Activated B cell treated with CpG ODN at 0.5 μM for 24 hours (primary cell): ENCODE measurements at regions not wholly inside any gene's neighbourhood (a gene's known extent, or its start where the extent isn't known, plus 50 kb on each side); places are given as distances from the start of the nearest gene placed in this dataset.

Source experiments
- ATAC-seq: fragments of 200-7000 bp; cut with Tn5 transposase; one replicate; pipeline ENCODE4 v1.10.0; 2021; ENCODE audit warnings: low read depth, mild to moderate bottlenecking, moderate library complexity
- CTCF ChIA-PET: fragments of 350-600 bp; sonication (Branson Sonifier 250); formaldehyde crosslinking; loops from one replicate; lab custom pipeline; 2021; ENCODE audit warnings: antibody characterized with exemption; lab: Charles Lee
- POLR2A ChIA-PET: fragments of 350-600 bp; sonication (Branson Sonifier 250); formaldehyde crosslinking; loops from one replicate; lab custom pipeline; 2021; ENCODE audit warnings: antibody characterized with exemption; lab: Charles Lee
- DNase-seq: peaks from one replicate; pipeline ENCODE4 v3.0.0; 2022
- H3K27ac Mint-ChIP-seq: one replicate; pipeline ENCODE4 v1.8.0; 2020; ENCODE audit warnings: mixed read lengths
- H3K27me3 Mint-ChIP-seq: one replicate; pipeline ENCODE4 v1.8.0; 2021; ENCODE audit warnings: mixed read lengths
- H3K36me3 Mint-ChIP-seq: one replicate; pipeline ENCODE4 v1.8.0; 2021; ENCODE audit warnings: low read depth, mixed read lengths
- H3K4me1 Mint-ChIP-seq: one replicate; pipeline ENCODE4 v1.8.0; 2021; ENCODE audit warnings: mixed read lengths
- H3K4me3 Mint-ChIP-seq: one replicate; pipeline ENCODE4 v1.8.0; 2020; ENCODE audit warnings: mild to moderate bottlenecking, mixed read lengths
- H3K9me3 Mint-ChIP-seq: one replicate; pipeline ENCODE4 v1.8.0; 2020; ENCODE audit warnings: mixed read lengths
- CTCF ChIP-seq: fragments of 200-600 bp; IDR thresholded peaks from one replicate; pipeline ENCODE4 v1.8.0; 2022; ENCODE audit warnings: antibody characterized with exemption, mild to moderate bottlenecking
- intact Hi-C: fragments of 100-400 bp; cut with micrococcal nuclease; formaldehyde crosslinking; loops from one replicate; pipeline ENCODE4 v1.15.1; 2024

- Mint-ChIP-seq H3K4me1 (no peaks in the 10 kb centered on the region), H3K9me3 (no peaks in the 10 kb centered on the region), H3K27ac (no peak overlapping the region), H3K4me3 (no peak overlapping the region), H3K36me3 (no peaks in the 10 kb centered on the region), H3K27me3 (no peaks in the 10 kb centered on the region)
- intact Hi-C loops, result no loop called here
- ATAC-seq, result no peak
- DNase-seq, result no peak
- TF ChIP-seq CTCF, result no peak
- CTCF ChIA-PET, result no interaction called here
- POLR2A ChIA-PET, result no interaction called here
Measured at GRCh38 chr2:167602122-167602521, 645.3 kb downstream of the STK39 start.

GRCh38 chr2:167599219-167599618 is 648.2 kb downstream of the STK39 start:
- no peaks in the 10 kb centered on the region for H3K36me3 Mint-ChIP-seq
- no peak for ATAC-seq
- ChIA-PET CTCF (no interaction called here), POLR2A (no interaction called here)
- no peak overlapping the region for H3K27ac Mint-ChIP-seq
- no peaks in the 10 kb centered on the region for H3K9me3 Mint-ChIP-seq
- no peak for DNase-seq
- H3K4me1 Mint-ChIP-seq, result peaks cover 4% of the 10 kb centered on the region
- no peak overlapping the region for H3K4me3 Mint-ChIP-seq
- TF ChIP-seq CTCF, result no peak
- intact Hi-C loops, result no loop called here
- H3K27me3 Mint-ChIP-seq, result no peaks in the 10 kb centered on the region

GRCh38 chr2:167595839-167596471 is 651.4 kb downstream of the STK39 start:
- ChIA-PET POLR2A (no interaction called here), CTCF (no interaction called here)
- DNase-seq, result no peak
- no peaks in the 10 kb centered on the region for H3K27me3 Mint-ChIP-seq
- no peak for ATAC-seq
- no peak for TF ChIP-seq CTCF
- intact Hi-C loops, result no loop called here
- no peak overlapping the region for H3K4me3 Mint-ChIP-seq
- H3K27ac Mint-ChIP-seq, result no peak overlapping the region
- H3K9me3 Mint-ChIP-seq, result no peaks in the 10 kb centered on the region
- H3K36me3 Mint-ChIP-seq, result no peaks in the 10 kb centered on the region
- H3K4me1 Mint-ChIP-seq, result peaks cover 4% of the 10 kb centered on the region

- CTCF ChIA-PET, result no interaction called here
- DNase-seq (no peak), ATAC-seq (no peak)
- no peaks in the 10 kb centered on the region for H3K36me3 Mint-ChIP-seq
- POLR2A ChIA-PET, result no interaction called here
- TF ChIP-seq CTCF, result no peak
- no peaks in the 10 kb centered on the region for H3K27me3 Mint-ChIP-seq
- H3K4me3 Mint-ChIP-seq, result no peak overlapping the region
- intact Hi-C loops, result no loop called here
- H3K4me1 Mint-ChIP-seq, result peaks cover 4% of the 10 kb centered on the region
- H3K27ac Mint-ChIP-seq, result no peak overlapping the region
- H3K9me3 Mint-ChIP-seq, result no peaks in the 10 kb centered on the region
Measured at GRCh38 chr2:167595021-167595420, 652.4 kb downstream of the STK39 start.

GRCh38 chr2:167592441-167592840 is 655.0 kb downstream of the STK39 start:
- H3K27me3 Mint-ChIP-seq, result no peaks in the 10 kb centered on the region
- DNase-seq (no peak), ATAC-seq (no peak)
- TF ChIP-seq CTCF, result no peak
- POLR2A ChIA-PET, result no interaction called here
- CTCF ChIA-PET, result no interaction called here
- H3K9me3 Mint-ChIP-seq, result no peaks in the 10 kb centered on the region
- H3K4me3 Mint-ChIP-seq, result no peak overlapping the region
- H3K27ac Mint-ChIP-seq, result no peak overlapping the region
- no peaks in the 10 kb centered on the region for H3K36me3 Mint-ChIP-seq
- H3K4me1 Mint-ChIP-seq, result peaks cover 4% of the 10 kb centered on the region
- intact Hi-C loops, result no loop called here
